A673 (cell line): ENCODE measurements at regions not wholly inside any gene's neighbourhood (a gene's known extent, or its start where the extent isn't known, plus 50 kb on each side); places are given as distances from the start of the nearest gene placed in this dataset.

Experiments used
- BruUV-seq: library from RNA; stranded (reverse); fragments of 400-500 nt; replicated peaks from 2 replicates; lab custom pipeline; 2021; lab: Mats Ljungman, UMichigan
- CTCF ChIA-PET: fragments of 300-600 bp; sonication (Branson Sonifier 250); formaldehyde crosslinking; loops from one replicate; lab custom pipeline; 2022; ENCODE audit warnings: antibody characterized with exemption; lab: Charles Lee
- POLR2A ChIA-PET: fragments of 300-600 bp; sonication (Branson Sonifier 250); formaldehyde crosslinking; loops from one replicate; lab custom pipeline; 2022; ENCODE audit warnings: antibody characterized with exemption; ENCODE audit not compliant: low non-redundant PET; lab: Charles Lee
- DNase-seq: peaks from one replicate; pipeline ENCODE4 v3.0.0-alpha.2; 2015; ENCODE audit warnings: low spot score
- H3K27ac ChIP-seq: fragments of 200-600 bp; sonication (generic); 2 replicates; pipeline ENCODE4 v1.5.1; 2016; ENCODE audit warnings: mixed run types, low read depth, mild to moderate bottlenecking, mixed read lengths, antibody characterized with exemption, low read length; ENCODE audit not compliant: poor library complexity, severe bottlenecking
- H3K27me3 ChIP-seq: fragments of 200-600 bp; sonication (generic); replicated peaks from 2 replicates; pipeline ENCODE4 v1.6.1; 2017; ENCODE audit warnings: mixed run types, low read depth, mild to moderate bottlenecking, mixed read lengths, antibody characterized with exemption, low read length; ENCODE audit not compliant: insufficient read depth, poor library complexity
- H3K36me3 ChIP-seq: fragments of 200-600 bp; sonication (generic); 2 replicates; pipeline ENCODE4 v1.6.1; 2016; ENCODE audit warnings: mixed run types, mild to moderate bottlenecking, mixed read lengths, antibody characterized with exemption, low read length; ENCODE audit not compliant: insufficient read depth, poor library complexity, severe bottlenecking
- H3K4me1 ChIP-seq: fragments of 200-600 bp; sonication (generic); 2 replicates; pipeline ENCODE4 v1.6.1; 2017; ENCODE audit warnings: mixed run types, mild to moderate bottlenecking, mixed read lengths, antibody characterized with exemption, low read length; ENCODE audit not compliant: insufficient read depth, poor library complexity, severe bottlenecking
- H3K4me3 ChIP-seq: fragments of 200-600 bp; sonication (generic); 2 replicates; pipeline ENCODE4 v1.5.1; 2016; ENCODE audit warnings: low read depth, mixed run types, mild to moderate bottlenecking, mixed read lengths, low read length; ENCODE audit not compliant: poor library complexity, severe bottlenecking
- H3K9me3 ChIP-seq: fragments of 200-600 bp; sonication (generic); 2 replicates; pipeline ENCODE4 v1.6.1; 2016; ENCODE audit warnings: mixed run types, low read depth, mild to moderate bottlenecking, mixed read lengths, antibody characterized with exemption, low read length; ENCODE audit not compliant: poor library complexity, severe bottlenecking
- CTCF ChIP-seq: fragments of 300-800, 200-600 bp; sonication (generic); conservative IDR thresholded peaks from 2 replicates; pipeline ENCODE4 v1.5.1; 2017; ENCODE audit warnings: low read depth, mild to moderate bottlenecking, antibody characterized with exemption, low read length, moderate library complexity, mixed read lengths
- EZH2 ChIP-seq: fragments of 200-600 bp; sonication (generic); IDR thresholded peaks from 2 replicates; pipeline ENCODE4 v1.6.1; 2017; ENCODE audit warnings: borderline replicate concordance, low read depth, mild to moderate bottlenecking, mixed read lengths, antibody characterized with exemption, low read length; ENCODE audit not compliant: poor library complexity, severe bottlenecking
- intact Hi-C: fragments of 100-400 bp; cut with micrococcal nuclease; formaldehyde crosslinking; loops from one replicate; pipeline ENCODE4 v1.10.0; 2022; ENCODE audit not compliant: unreplicated experiment

DNA sequence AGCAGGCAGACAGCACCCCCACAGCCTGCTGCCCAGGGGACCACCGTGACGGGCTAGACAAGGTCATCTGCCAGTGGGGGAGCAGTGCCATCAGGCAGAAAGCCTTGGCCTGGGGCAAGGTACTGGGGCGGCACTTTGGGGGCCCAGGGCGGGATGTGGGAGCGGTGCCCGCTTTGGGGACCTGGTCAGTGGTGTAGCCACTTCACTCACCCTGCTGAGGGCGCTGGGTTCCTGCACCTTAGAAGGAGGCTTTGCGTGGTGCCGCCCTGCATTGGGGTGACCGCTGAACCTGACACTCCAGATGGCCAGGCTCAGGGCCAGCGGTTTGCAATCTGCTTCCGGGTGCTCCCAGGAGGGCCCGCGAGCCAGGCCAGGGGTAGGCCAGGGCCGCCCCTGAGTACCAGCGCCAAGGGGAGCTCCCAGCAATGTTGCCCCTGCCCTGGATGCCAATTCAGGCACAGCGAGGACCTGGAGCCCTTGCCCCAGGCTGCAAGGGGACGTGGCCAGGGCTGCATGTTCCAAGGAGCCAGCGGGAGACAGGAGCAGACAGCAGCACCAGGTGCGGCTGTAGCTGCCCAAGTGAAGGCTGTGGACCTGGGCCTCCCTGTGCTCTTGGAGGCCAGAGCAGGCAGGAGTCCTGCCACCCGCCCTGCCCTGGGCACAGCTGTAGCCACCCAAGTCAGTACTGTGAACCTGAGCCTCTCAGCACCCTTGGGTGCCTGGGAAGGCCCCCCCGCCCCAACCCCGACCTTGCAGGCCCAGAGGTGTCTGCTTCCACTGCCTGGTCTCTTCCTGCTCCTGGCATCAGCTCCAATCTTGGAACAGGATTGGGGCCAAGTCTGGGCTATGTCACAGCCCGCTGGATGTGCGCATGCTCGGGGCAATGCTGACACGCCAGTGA lies 550.7 kb downstream of the SLC6A15 start:
- no peaks in the 10 kb centered on the region for H3K27me3 ChIP-seq
- H3K36me3 ChIP-seq: no peaks in the 10 kb centered on the region
- TF ChIP-seq CTCF (no peak), EZH2 (no peak)
- no peaks in the 10 kb centered on the region for H3K4me1 ChIP-seq
- ChIA-PET CTCF (no interaction called here), POLR2A (no interaction called here)
- H3K4me3 ChIP-seq: no peak overlapping the region
- H3K27ac ChIP-seq: no peak overlapping the region
- DNase-seq: no peak
- BruUV-seq: no TSS peak
- H3K9me3 ChIP-seq: no peaks in the 10 kb centered on the region
- intact Hi-C loops: no loop called here

GRCh38 chr12:84357314-84357713 lies 555.3 kb downstream of the SLC6A15 start:
- ChIA-PET POLR2A (no interaction called here), CTCF (no interaction called here)
- Histone ChIP-seq H3K4me1 (no peaks in the 10 kb centered on the region), H3K27ac (no peak overlapping the region), H3K27me3 (no peaks in the 10 kb centered on the region), H3K4me3 (no peak overlapping the region), H3K36me3 (no peaks in the 10 kb centered on the region), H3K9me3 (no peaks in the 10 kb centered on the region)
- DNase-seq: no peak
- intact Hi-C loops: no loop called here
- BruUV-seq: no TSS peak
- TF ChIP-seq EZH2 (no peak), CTCF (no peak)

- intact Hi-C loops: no loop called here
- H3K27me3 ChIP-seq: no peaks in the 10 kb centered on the region
- CTCF ChIA-PET: no interaction called here
- no peaks in the 10 kb centered on the region for H3K9me3 ChIP-seq
- POLR2A ChIA-PET: no interaction called here
- H3K4me3 ChIP-seq: no peak overlapping the region
- no peak for TF ChIP-seq CTCF
- TF ChIP-seq EZH2: no peak
- no TSS peak for BruUV-seq
- no peaks in the 10 kb centered on the region for H3K4me1 ChIP-seq
- H3K36me3 ChIP-seq: no peaks in the 10 kb centered on the region
- no peak overlapping the region for H3K27ac ChIP-seq
- no peak for DNase-seq
Observed at GRCh38 chr12:84356224-84356623, 556.4 kb downstream of the SLC6A15 start.
